Stimulated activated CD4-positive, alpha-beta T cell treated with anti-CD3 and anti-CD28 coated beads, Interleukin-12 subunit alpha, Interleukin-12 subunit beta, amount 100 ng/mL, for 24 hours (primary cell): ENCODE measurements at regions not wholly inside any gene's neighbourhood (a gene's known extent, or its start where the extent isn't known, plus 50 kb on each side); places are given as distances from the start of the nearest gene placed in this dataset.

ENCODE experiments used
- DNase-seq, 2 experiments: peaks; one replicate each; pipeline ENCODE4 v3.0.0-alpha.2; 2020; ENCODE audit warnings: low read depth in 2 of 2

DNA sequence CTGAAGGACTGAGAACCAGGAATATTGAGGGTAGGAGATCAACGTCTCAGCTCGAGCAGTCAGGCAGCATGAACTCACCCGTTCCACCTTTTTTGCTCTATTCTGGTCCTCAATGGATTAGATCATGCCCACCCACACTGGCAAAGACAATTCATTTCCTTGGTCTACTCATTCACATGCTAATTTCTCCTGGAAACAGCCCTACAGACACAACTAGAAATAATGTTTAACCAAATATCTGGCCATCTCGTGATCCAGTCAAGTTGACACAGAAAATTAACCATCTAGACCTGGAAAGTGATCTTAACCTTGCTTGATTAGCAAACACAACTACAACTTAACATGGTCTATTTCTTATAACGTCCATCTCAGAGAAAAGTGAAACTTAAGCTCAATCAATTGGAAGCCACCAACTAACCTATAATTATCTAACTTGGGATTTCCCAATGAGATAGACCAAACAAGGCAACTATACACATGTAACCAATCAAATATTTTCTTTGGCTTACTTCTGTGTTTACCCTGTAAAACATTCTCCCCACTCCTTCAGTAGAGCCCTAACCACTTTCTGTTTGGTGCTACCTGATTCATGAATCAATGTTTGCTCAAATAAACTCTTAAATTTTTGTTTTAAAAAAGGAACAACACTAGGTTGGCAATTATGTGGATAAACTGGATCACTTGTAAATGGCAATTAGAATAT lies 69.7 kb upstream of the MAMLD1 start:
- DNase-seq: no peak

DNA sequence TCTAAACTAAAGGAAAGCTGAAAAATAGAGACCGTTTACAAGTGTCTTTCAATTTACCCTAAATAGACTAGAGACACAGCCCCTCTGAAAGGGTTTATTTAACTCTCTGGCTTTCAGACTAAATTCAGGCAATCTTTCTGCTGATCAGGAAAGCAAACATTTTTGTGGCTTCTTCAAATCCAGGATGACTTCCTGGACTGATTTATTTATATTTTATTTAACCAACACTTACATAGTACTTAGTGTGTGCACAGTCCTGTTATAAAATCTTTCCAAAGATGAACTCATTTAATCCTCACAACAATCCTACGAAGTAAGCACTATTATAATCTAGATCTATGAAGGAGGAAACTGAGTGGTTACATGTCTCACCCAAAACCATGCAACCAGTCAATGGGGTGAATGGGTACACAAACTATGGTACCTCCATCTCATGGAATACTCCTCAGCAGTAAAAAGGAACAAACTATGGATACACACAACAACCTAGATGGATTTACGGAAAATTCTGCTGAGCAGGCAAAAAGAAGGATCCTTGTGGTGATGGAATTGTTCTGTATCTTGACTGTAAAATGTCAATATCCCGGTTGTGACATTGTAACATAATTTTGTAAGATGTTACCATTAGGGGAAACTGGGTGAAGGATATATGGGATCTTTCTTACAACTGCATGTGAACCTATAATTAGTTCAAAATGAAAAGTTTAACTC lies 64.1 kb upstream of the MAMLD1 start:
- DNase-seq: no peak

DNA sequence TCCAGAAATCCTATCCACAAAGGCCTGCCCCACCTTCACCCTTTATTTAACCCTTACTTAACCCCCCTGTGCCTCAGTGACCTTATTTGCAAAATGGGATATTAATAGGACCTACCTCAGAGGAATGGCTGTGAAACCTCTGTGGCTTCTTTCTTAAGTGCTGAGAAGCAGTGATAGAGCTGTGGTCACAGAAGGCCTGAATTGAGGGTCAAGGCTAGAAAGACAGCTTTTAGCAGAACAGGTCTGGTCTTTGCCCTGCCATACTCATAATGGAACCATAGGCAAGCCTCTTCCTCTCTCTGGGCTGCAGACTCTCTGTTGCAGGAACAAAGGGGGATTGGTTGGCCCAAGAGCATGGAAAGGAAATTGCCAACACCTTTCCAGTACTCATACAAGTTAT lies 63.5 kb upstream of the MAMLD1 start:
- no peak for DNase-seq

DNA sequence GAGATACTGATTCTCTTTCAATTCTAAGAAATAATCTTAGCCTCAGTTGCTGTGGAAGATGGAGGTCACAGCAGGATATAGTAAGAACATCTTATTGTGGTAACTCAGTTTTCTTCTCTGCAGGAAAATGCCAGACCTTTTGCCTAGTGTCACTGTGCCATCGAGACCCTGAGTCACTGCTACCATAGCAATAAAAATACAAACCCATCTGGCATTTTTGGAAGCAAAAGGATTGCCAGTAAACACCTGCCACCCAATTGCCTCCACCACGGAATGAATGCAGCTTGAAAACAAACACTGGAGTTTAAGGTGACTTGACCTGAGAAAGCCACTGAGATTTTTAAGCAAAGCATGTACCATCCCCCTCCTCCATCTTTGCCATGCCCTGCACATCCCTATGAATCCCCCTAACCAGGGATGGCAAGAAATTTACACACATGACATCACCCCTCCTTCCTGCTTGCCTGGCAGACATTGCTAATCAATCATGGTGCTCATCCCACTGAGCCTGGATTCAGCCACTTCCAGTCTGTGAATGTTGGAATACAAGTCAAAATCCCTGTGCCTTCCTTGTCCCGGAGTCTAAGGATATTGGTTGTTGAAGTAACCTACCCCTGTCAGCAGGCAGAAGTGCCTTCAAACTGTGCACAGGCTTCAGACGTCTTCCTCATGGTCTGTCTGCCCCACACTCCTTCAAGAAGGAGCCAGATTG lies 59.6 kb upstream of the MAMLD1 start:
- DNase-seq: no peak

DNA sequence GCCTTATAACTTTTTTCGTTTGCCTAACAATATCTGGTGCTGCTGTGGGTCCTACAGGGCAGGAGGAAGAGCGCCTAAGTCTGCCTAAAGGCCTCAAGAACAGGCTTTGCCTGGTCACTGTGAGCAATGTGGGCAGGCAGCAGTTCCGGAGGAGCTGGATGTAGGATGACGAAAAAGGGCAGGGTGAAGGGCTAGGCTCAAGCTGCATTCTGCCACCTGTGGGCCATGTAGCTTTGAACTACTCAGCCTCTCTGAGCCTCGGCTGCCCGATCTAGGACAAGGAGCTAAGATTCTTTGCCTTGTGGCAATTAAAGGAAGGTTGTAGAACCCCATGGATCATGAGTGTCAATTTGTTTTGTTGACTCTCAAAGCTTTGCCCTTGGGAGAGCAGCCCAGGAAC lies 57.1 kb upstream of the MAMLD1 start:
- no peak for DNase-seq

DNA sequence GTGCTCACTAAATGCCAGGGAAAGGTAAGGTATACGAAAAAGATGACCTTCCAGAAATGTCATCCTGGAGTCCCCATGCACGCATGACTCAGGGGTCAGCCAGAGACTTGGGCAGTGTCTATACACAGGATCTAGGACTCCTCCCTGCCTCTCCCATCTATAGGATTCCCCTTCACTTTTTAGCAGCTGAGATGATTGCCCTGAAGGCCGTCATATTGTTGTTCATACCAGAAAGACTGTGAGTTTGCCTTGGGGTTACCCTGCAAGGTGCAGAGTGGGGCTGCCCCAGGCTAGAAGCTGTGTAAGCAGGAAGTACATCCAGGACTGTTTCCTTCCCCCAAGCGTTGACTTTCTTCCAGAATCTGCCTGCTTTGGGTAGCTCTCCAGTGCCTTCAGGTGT lies 55.1 kb upstream of the MAMLD1 start:
- no peak for DNase-seq

DNA sequence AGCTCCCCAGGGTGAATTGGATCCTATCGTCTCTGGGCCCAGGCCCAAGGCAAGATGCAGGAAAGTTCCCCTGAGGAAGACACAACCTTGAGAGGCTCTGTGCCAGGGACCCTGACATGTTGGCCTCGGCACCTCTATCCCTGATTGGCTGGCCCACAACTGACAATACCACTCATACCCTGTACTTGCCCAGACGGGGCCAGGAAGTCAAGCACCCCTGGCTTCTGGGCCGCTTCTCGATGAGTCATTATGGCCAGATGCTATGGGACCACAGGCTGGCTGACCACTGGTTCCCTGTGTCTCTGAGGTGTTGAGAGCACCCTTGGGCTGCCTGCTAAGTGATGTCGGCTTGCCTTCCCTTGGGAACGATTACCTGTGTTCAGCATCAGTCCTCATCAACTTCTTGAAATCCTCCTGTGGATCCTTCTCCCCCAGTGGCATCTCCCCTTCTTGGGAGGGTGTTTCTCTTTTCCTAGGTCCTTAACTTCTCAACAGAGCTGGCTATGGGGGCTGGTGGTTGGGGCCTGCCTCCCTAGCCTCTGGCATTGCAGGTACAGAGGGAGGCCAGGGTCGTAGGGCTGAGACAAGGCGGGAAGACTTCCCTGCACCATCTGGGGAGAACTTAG lies 54.5 kb upstream of the MAMLD1 start:
- no peak for DNase-seq

DNA sequence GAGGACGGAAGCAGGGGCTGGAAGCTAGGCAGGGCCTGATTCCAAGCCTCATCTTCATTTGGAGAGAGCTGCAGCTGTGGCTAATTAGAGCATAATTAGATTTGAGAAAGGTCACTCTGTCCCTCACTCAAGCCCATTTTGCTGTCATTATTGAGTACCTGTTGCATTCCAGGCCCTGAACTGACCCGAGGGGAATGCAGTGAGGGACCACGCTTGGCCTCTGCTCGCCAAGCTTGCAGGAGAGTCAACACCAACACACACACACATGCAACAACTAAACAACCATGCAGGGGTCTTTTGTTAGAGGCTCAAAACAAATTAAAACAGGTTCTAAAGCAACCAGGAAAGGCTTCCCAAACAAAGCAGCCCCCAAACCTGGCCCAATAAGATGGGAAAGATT lies 52.7 kb upstream of the MAMLD1 start:
- DNase-seq: no peak

DNA sequence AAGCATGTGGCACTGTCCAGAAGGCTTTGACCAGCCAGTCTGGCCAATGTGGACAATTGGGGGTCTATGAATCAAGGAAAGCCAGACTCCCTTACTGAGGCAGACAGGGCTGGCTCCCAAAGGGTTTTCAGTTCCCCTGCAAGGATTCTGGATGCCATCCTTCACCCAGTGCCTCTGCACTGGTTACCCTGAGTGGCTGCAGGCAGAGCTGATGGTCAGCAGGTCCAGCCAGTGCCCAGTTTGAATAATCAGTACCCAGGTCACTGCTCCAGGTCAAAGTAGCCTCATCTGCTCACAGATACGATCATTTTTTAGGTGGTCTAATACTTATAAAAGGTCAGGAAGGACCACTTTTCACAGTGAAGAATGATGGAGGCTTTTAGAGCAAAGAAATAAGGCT lies 52.2 kb upstream of the MAMLD1 start:
- DNase-seq: no peak

DNA sequence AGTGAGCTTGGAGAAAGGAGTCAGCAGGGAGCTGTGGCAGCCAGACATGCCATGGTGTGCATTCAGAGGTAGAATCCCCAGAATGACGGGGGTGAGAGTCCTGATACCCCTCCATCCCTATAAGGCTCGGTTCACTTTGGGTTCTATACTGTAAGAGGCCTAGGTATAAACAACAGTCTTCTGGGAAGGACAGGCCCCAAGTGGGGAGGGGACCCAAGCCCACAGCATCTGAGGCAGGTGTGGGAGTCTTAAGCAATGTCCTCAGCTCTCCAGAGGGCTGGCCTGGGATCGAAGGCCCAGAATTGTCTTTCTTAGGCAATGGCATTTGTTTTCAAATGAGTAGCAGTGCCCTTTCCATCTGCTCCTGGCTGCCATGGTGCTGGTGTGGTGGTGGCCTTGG lies 50.2 kb upstream of the MAMLD1 start:
- DNase-seq: no peak
